Neutrophil (primary cell): ENCODE measurements at regions not wholly inside any gene's neighbourhood (a gene's known extent, or its start where the extent isn't known, plus 50 kb on each side); places are given as distances from the start of the nearest gene placed in this dataset.

ENCODE experiments used
- H3K27ac ChIP-seq: fragments of 200-600 bp; sonication (generic); 2 replicates; pipeline ENCODE4 v1.5.1; 2016; ENCODE audit warnings: mild to moderate bottlenecking, moderate library complexity
- H3K27me3 ChIP-seq: fragments of 200-600 bp; sonication (generic); 2 replicates; pipeline ENCODE4 v1.6.0; 2016; ENCODE audit warnings: mild to moderate bottlenecking
- H3K36me3 ChIP-seq: fragments of 200-600 bp; sonication (generic); 2 replicates; pipeline ENCODE4 v1.5.1; 2017
- H3K4me1 ChIP-seq, 2 experiments: fragments of 200-600 bp in 1 of 2; sonication (generic) in 1 of 2; 1 replicate in 1 of 2; 2 replicates in 1 of 2; pipeline versions ENCODE4 v1.5.1 to v1.6.1; 2013 to 2016; ENCODE audit warnings: low read depth in 1 of 2, low read length in 1 of 2, mild to moderate bottlenecking in 1 of 2, moderate library complexity in 1 of 2; ENCODE audit not compliant: control insufficient read depth in 1 of 2, insufficient read depth in 1 of 2
- H3K4me3 ChIP-seq, 2 experiments: fragments of 200-600 bp in 1 of 2; sonication (generic) in 1 of 2; 1 replicate in 1 of 2; 2 replicates in 1 of 2; pipeline ENCODE4 v1.5.1; 2013 to 2016; ENCODE audit warnings: low read depth in 1 of 2, low read length in 1 of 2, mild to moderate bottlenecking in 1 of 2, moderate library complexity in 1 of 2
- H3K9me3 ChIP-seq: fragments of 200-600 bp; sonication (generic); 2 replicates; pipeline ENCODE4 v1.5.1; 2016
- TF ChIP-seq, protein P1 (sequence below): fragments of 200-600 bp; sonication (generic); IDR thresholded peaks from 2 replicates; pipeline ENCODE4 v1.5.1; 2016; ENCODE audit warnings: antibody characterized with exemption

GRCh38 chrX:115946059-115946458, 224.5 kb upstream of the AGTR2 start:
- Histone ChIP-seq H3K9me3 (no peaks in the 10 kb centered on the region), H3K27me3 (no peaks in the 10 kb centered on the region), H3K4me3 (no peak overlapping the region), H3K27ac (no peak overlapping the region), H3K4me1 (no peaks in the 10 kb centered on the region), H3K36me3 (no peaks in the 10 kb centered on the region)
- TF ChIP-seq, protein P1, sequence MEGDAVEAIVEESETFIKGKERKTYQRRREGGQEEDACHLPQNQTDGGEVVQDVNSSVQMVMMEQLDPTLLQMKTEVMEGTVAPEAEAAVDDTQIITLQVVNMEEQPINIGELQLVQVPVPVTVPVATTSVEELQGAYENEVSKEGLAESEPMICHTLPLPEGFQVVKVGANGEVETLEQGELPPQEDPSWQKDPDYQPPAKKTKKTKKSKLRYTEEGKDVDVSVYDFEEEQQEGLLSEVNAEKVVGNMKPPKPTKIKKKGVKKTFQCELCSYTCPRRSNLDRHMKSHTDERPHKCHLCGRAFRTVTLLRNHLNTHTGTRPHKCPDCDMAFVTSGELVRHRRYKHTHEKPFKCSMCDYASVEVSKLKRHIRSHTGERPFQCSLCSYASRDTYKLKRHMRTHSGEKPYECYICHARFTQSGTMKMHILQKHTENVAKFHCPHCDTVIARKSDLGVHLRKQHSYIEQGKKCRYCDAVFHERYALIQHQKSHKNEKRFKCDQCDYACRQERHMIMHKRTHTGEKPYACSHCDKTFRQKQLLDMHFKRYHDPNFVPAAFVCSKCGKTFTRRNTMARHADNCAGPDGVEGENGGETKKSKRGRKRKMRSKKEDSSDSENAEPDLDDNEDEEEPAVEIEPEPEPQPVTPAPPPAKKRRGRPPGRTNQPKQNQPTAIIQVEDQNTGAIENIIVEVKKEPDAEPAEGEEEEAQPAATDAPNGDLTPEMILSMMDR = no peak

- Histone ChIP-seq H3K9me3 (no peaks in the 10 kb centered on the region), H3K4me3 (no peak overlapping the region), H3K27ac (no peak overlapping the region), H3K27me3 (no peaks in the 10 kb centered on the region), H3K4me1 (no peaks in the 10 kb centered on the region), H3K36me3 (no peaks in the 10 kb centered on the region)
- TF ChIP-seq, protein P1 = no peak
These were observed 222.3 kb upstream of the AGTR2 start for GRCh38 chrX:115948018-115948923.

- TF ChIP-seq, protein P1 = no peak
- H3K27me3 ChIP-seq = no peaks in the 10 kb centered on the region
- H3K36me3 ChIP-seq = no peaks in the 10 kb centered on the region
- no peak overlapping the region for H3K4me3 ChIP-seq
- no peak overlapping the region for H3K27ac ChIP-seq
- no peaks in the 10 kb centered on the region for H3K4me1 ChIP-seq
- no peaks in the 10 kb centered on the region for H3K9me3 ChIP-seq
These were observed 220.4 kb upstream of the AGTR2 start for GRCh38 chrX:115949900-115950822.

- Histone ChIP-seq H3K4me3 (no peak overlapping the region), H3K36me3 (no peaks in the 10 kb centered on the region)
These were observed 218.0 kb upstream of the AGTR2 start for GRCh38 chrX:115952417-115953092.

More at GRCh38 chrX:115952417-115953092, 218.0 kb upstream of the AGTR2 start:
- Histone ChIP-seq H3K9me3 (no peaks in the 10 kb centered on the region), H3K4me1 (no peaks in the 10 kb centered on the region), H3K27ac (no peak overlapping the region), H3K27me3 (no peaks in the 10 kb centered on the region)
- TF ChIP-seq, protein P1 = no peak
